Hepatocyte (in vitro differentiated cells): ENCODE measurements at regions not wholly inside any gene's neighbourhood (a gene's known extent, or its start where the extent isn't known, plus 50 kb on each side); places are given as distances from the start of the nearest gene placed in this dataset.

Experiments used
- DNase-seq: peaks from one replicate; pipeline ENCODE4 v3.0.0-alpha.2; 2016; ENCODE audit warnings: low spot score
- H2AFZ ChIP-seq: fragments of 200-600 bp; sonication (generic); 2 replicates; pipeline ENCODE4 v1.6.0; 2016; ENCODE audit warnings: antibody characterized with exemption, mild to moderate bottlenecking
- H3K27ac ChIP-seq: fragments of 200-600 bp; sonication (generic); 2 replicates; pipeline ENCODE4 v1.5.1; 2016; ENCODE audit warnings: mild to moderate bottlenecking
- H3K27me3 ChIP-seq: fragments of 200-600 bp; sonication (generic); 2 replicates; pipeline ENCODE4 v1.6.1; 2016
- H3K36me3 ChIP-seq: fragments of 200-600 bp; sonication (generic); replicated peaks from 2 replicates; pipeline ENCODE4 v1.5.1; 2016; ENCODE audit warnings: low read depth; ENCODE audit not compliant: insufficient read depth
- H3K4me1 ChIP-seq: fragments of 200-600 bp; sonication (generic); 2 replicates; pipeline ENCODE4 v1.5.1; 2016; ENCODE audit warnings: mild to moderate bottlenecking, moderate library complexity; ENCODE audit not compliant: insufficient read depth
- H3K4me2 ChIP-seq: fragments of 200-600 bp; sonication (generic); 2 replicates; pipeline ENCODE4 v1.6.0; 2016
- H3K4me3 ChIP-seq: fragments of 200-600 bp; sonication (generic); 2 replicates; pipeline ENCODE4 v1.5.1; 2016; ENCODE audit warnings: mild to moderate bottlenecking
- H3K79me2 ChIP-seq: fragments of 200-600 bp; sonication (generic); 2 replicates; pipeline ENCODE4 v1.6.0; 2017; ENCODE audit warnings: mild to moderate bottlenecking
- H3K9me2 ChIP-seq: fragments of 200-600 bp; sonication (generic); replicated peaks from 2 replicates; pipeline ENCODE4 v1.6.0; 2017; ENCODE audit warnings: mild to moderate bottlenecking; ENCODE audit not compliant: insufficient read depth
- H3K9me3 ChIP-seq: fragments of 200-600 bp; sonication (generic); 2 replicates; pipeline ENCODE4 v1.5.1; 2016; ENCODE audit warnings: low read depth, mild to moderate bottlenecking
- H4K20me1 ChIP-seq: fragments of 200-600 bp; sonication (generic); 2 replicates; pipeline ENCODE4 v1.6.0; 2016; ENCODE audit warnings: mild to moderate bottlenecking; ENCODE audit not compliant: insufficient read depth, poor library complexity, severe bottlenecking
- CTCF ChIP-seq: fragments of 200-600 bp; sonication (generic); IDR thresholded peaks from 2 replicates; pipeline ENCODE4 v1.5.1; 2016; ENCODE audit warnings: antibody characterized with exemption, mild to moderate bottlenecking; ENCODE audit not compliant: poor library complexity
- EZH2 ChIP-seq: fragments of 200-600 bp; sonication (generic); IDR thresholded peaks from 2 replicates; pipeline ENCODE4 v1.6.1; 2016; ENCODE audit warnings: antibody characterized with exemption, mild to moderate bottlenecking, borderline replicate concordance
- EZH2phosphoT487 ChIP-seq: fragments of 200-600 bp; sonication (generic); IDR thresholded peaks from one replicate; pipeline ENCODE4 v1.6.1; 2018; ENCODE audit warnings: antibody characterized with exemption, mild to moderate bottlenecking, low read depth, moderate library complexity; ENCODE audit not compliant: unreplicated experiment, severe bottlenecking
- WGBS: methylation state at CpG from one replicate; pipeline ENCODE4 v1.1.6; 2016; ENCODE audit warnings: low lambda C conversion rate; ENCODE audit errors: missing lambda C conversion rate; 5-methylcytosine and 5-hydroxymethylcytosine counted together

- TF ChIP-seq EZH2 (no peak), CTCF (no peak), EZH2phosphoT487 (no peak)
- H3K79me2 ChIP-seq: no peaks in the 10 kb centered on the region
- no peaks in the 10 kb centered on the region for H3K4me1 ChIP-seq
- no peaks in the 10 kb centered on the region for H4K20me1 ChIP-seq
- H3K27me3 ChIP-seq: no peaks in the 10 kb centered on the region
- H3K4me3 ChIP-seq: no peak overlapping the region
- no peak overlapping the region for H3K27ac ChIP-seq
- H3K9me2 ChIP-seq: no peaks in the 10 kb centered on the region
- H3K9me3 ChIP-seq: no peaks in the 10 kb centered on the region
- WGBS: 91% methylated on average over 15 of the region's 16 CpGs
- no peak overlapping the region for H2AFZ ChIP-seq
- H3K4me2 ChIP-seq: no peak overlapping the region
- no peak for DNase-seq
- no peaks in the 10 kb centered on the region for H3K36me3 ChIP-seq
These were observed 523.0 kb upstream of the CDH9 start for GRCh38 chr5:27561408-27561807.

GRCh38 chr5:27548484-27548883 is 510.1 kb upstream of the CDH9 start:
- Histone ChIP-seq H3K27ac (no peak overlapping the region), H3K79me2 (no peaks in the 10 kb centered on the region), H3K36me3 (no peaks in the 10 kb centered on the region), H3K9me3 (no peaks in the 10 kb centered on the region), H3K4me3 (no peak overlapping the region), H3K4me2 (no peak overlapping the region), H2AFZ (no peak overlapping the region), H3K27me3 (no peaks in the 10 kb centered on the region), H3K9me2 (no peaks in the 10 kb centered on the region), H4K20me1 (no peaks in the 10 kb centered on the region), H3K4me1 (no peaks in the 10 kb centered on the region)
- no peak for DNase-seq
- TF ChIP-seq EZH2 (no peak), EZH2phosphoT487 (no peak), CTCF (no peak)
- WGBS: 43% methylated on average over 2 of the region's 2 CpGs

DNA sequence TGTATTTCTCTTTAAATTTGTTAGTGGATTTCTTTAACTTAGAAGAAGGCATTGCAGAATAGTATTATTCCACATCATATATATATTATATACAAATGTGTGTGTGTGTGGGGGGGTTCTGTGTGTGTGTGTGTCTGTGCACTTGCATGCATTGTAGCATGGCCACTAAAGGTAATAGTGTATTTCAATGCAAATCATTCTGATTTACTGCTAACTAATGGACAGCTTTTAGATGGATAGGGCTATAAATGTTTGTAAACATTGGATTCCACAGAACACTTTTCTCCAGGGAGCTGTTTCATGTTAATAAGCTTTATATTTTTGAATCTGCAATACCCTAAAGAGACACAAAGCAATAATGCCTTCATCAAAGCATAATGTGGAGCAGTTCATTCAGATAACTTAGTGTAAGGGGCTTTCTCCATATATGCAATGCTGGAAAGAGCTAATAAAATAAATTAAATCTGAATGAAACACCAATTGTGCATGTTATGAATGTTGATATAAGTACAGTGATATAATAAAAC is 496.7 kb upstream of the CDH9 start:
- Histone ChIP-seq H3K9me3 (no peaks in the 10 kb centered on the region), H3K27me3 (no peaks in the 10 kb centered on the region), H3K4me3 (no peak overlapping the region), H3K4me2 (no peak overlapping the region), H2AFZ (no peak overlapping the region), H4K20me1 (no peaks in the 10 kb centered on the region), H3K4me1 (no peaks in the 10 kb centered on the region), H3K9me2 (no peaks in the 10 kb centered on the region), H3K27ac (no peak overlapping the region), H3K36me3 (no peaks in the 10 kb centered on the region), H3K79me2 (no peaks in the 10 kb centered on the region)
- TF ChIP-seq EZH2 (no peak), EZH2phosphoT487 (no peak), CTCF (no peak)
- DNase-seq: no peak

DNA sequence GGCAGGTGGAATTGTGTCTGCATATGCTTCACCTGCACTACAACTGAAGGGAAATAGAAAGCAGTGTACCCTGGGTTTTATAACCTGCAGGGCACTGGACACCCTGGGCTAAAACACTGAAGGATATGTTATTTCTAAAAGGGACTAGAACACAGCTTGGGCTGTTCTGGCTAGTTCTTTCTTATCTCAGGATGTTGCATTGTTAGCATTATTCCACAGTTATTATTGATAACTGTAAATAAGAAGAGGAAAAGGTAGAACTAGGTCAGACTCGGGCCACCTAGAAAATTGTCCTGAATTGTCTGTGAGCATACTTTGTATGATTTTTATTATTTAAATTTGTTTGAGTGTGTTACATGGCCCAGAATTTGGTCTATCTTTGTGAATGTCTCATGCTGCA is 493.9 kb upstream of the CDH9 start:
- no peaks in the 10 kb centered on the region for H3K9me2 ChIP-seq
- H3K4me2 ChIP-seq: no peak overlapping the region
- no peaks in the 10 kb centered on the region for H3K4me1 ChIP-seq
- 85% methylated on average over 1 of the region's 1 CpG for WGBS
- no peaks in the 10 kb centered on the region for H3K9me3 ChIP-seq
- no peak overlapping the region for H3K27ac ChIP-seq
- DNase-seq: no peak
- no peaks in the 10 kb centered on the region for H4K20me1 ChIP-seq
- no peak overlapping the region for H2AFZ ChIP-seq
- H3K79me2 ChIP-seq: no peaks in the 10 kb centered on the region
- H3K4me3 ChIP-seq: no peak overlapping the region
- H3K27me3 ChIP-seq: no peaks in the 10 kb centered on the region
- TF ChIP-seq EZH2phosphoT487 (no peak), CTCF (no peak), EZH2 (no peak)
- H3K36me3 ChIP-seq: no peaks in the 10 kb centered on the region
